ENCODE measurements at regions not wholly inside any gene's neighbourhood (a gene's known extent, or its start where the extent isn't known, plus 50 kb on each side); places are given as distances from the start of the nearest gene placed in this dataset.

DNA sequence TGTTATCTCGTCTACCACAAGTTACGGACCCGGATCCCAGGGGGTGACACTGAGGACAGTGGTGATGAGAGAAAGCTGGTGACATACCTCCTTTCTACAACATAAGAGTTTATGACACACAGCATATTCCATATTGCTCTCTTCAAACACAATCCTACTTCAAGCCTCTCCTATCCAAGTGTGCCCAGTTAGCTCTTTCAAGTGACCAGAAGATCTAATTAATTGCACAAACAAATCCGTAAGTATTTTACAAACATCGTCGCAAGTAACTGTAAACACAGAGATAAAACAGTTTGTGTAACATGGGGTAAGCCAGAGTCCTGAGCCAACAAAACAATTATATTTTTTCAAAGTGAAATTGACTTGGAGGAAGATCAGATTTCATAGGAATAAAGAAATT, 235.0 kb downstream of the CHD9NB start:
- no peak for TF ChIP-seq CEBPB (IDR thresholded peaks at IDR 0.05; ENCODE audit: low read depth)
- TF ChIP-seq, protein P1, sequence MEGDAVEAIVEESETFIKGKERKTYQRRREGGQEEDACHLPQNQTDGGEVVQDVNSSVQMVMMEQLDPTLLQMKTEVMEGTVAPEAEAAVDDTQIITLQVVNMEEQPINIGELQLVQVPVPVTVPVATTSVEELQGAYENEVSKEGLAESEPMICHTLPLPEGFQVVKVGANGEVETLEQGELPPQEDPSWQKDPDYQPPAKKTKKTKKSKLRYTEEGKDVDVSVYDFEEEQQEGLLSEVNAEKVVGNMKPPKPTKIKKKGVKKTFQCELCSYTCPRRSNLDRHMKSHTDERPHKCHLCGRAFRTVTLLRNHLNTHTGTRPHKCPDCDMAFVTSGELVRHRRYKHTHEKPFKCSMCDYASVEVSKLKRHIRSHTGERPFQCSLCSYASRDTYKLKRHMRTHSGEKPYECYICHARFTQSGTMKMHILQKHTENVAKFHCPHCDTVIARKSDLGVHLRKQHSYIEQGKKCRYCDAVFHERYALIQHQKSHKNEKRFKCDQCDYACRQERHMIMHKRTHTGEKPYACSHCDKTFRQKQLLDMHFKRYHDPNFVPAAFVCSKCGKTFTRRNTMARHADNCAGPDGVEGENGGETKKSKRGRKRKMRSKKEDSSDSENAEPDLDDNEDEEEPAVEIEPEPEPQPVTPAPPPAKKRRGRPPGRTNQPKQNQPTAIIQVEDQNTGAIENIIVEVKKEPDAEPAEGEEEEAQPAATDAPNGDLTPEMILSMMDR (IDR thresholded peaks at IDR 0.05 in 2 of 3, conservative IDR thresholded peaks at IDR 0.05 in 1 of 3; ENCODE audit: borderline replicate concordance in 1 of 3, insufficient read depth in 1 of 3, low read depth in 2 of 3, low read length in 2 of 3) = no peak

Data from HCT116 (cell line).